H1 (cell line): ENCODE measurements at regions not wholly inside any gene's neighbourhood (a gene's known extent, or its start where the extent isn't known, plus 50 kb on each side); places are given as distances from the start of the nearest gene placed in this dataset.

Experiments
- CTCF ChIA-PET: fragments of 300-600 bp; sonication (Branson Sonifier 250); formaldehyde crosslinking; loops from one replicate; lab custom pipeline; 2021; ENCODE audit not compliant: partially characterized antibody; lab: Charles Lee
- POLR2A ChIA-PET: fragments of 300-600 bp; sonication (Branson Sonifier 250); formaldehyde crosslinking; loops from one replicate; lab custom pipeline; 2021; ENCODE audit warnings: inconsistent platforms; ENCODE audit not compliant: partially characterized antibody; lab: Charles Lee
- DNase-seq, 2 experiments: peaks; one replicate each; pipeline versions ENCODE4 v3.0.0 to v3.0.0-alpha.2; 2010 to 2022; ENCODE audit warnings: low spot score in 2 of 2, low read depth in 1 of 2, mixed read lengths in 1 of 2
- FAIRE-seq: peaks from 2 replicates; lab custom pipeline; 2011; peaks lifted over from hg19 to GRCh38; lab: Jason Lieb, UNC
- H2AFZ ChIP-seq: 2 replicates; pipeline ENCODE4 v1.8.1; 2012; ENCODE audit warnings: low read length, inconsistent platforms
- H2AK5ac ChIP-seq: 2 replicates; pipeline ENCODE4 v1.6.1; 2013; ENCODE audit warnings: low read depth, low read length
- H2BK120ac ChIP-seq: replicated peaks from 2 replicates; pipeline ENCODE3; 2013; ENCODE audit warnings: low read depth, low read length, inconsistent platforms
- H2BK12ac ChIP-seq: 2 replicates; pipeline ENCODE4 v1.6.1; 2013; ENCODE audit warnings: low read depth, low read length
- H2BK15ac ChIP-seq: 2 replicates; pipeline ENCODE4 v1.6.1; 2013; ENCODE audit warnings: low read length
- H2BK20ac ChIP-seq: 2 replicates; pipeline ENCODE4 v1.6.1; 2013; ENCODE audit warnings: low read length
- H2BK5ac ChIP-seq: 2 replicates; pipeline ENCODE4 v1.6.1; 2013; ENCODE audit warnings: low read depth, low read length
- H3K14ac ChIP-seq: 2 replicates; pipeline ENCODE4 v1.6.1; 2013; ENCODE audit warnings: inconsistent platforms; ENCODE audit not compliant: insufficient read length
- H3K18ac ChIP-seq: 2 replicates; pipeline ENCODE4 v1.6.1; 2013; ENCODE audit warnings: low read length; ENCODE audit errors: extremely low read depth
- H3K23ac ChIP-seq: 2 replicates; pipeline ENCODE4 v1.6.1; 2013; ENCODE audit warnings: inconsistent platforms; ENCODE audit not compliant: insufficient read length
- H3K23me2 ChIP-seq: 2 replicates; pipeline ENCODE4 v1.6.1; 2013; ENCODE audit warnings: low read depth, low read length
- H3K27ac ChIP-seq: 2 replicates; pipeline ENCODE4 v1.6.1; 2011; ENCODE audit warnings: low read depth, low read length, inconsistent platforms
- H3K27me3 ChIP-seq, 4 experiments: replicated peaks in 1 of 4; 1 replicate in 1 of 4; 2 replicates in 3 of 4; pipeline versions ENCODE4 v1.6.1 to v1.8.1; 2011 to 2013; ENCODE audit warnings: low read length in 3 of 4, mild to moderate bottlenecking in 3 of 4, inconsistent platforms in 2 of 4, mixed read lengths in 2 of 4, moderate library complexity in 1 of 4; ENCODE audit not compliant: control insufficient read depth in 3 of 4, insufficient read depth in 3 of 4; ENCODE audit errors: extremely low read depth in 1 of 4
- H3K36me3 ChIP-seq, 4 experiments: 2 replicates each; pipeline versions ENCODE4 v1.6.1 to v1.8.1; 2011 to 2013; ENCODE audit warnings: mild to moderate bottlenecking in 4 of 4, low read length in 3 of 4, moderate library complexity in 2 of 4, control low read depth in 1 of 4, inconsistent platforms in 1 of 4; ENCODE audit not compliant: insufficient read depth in 4 of 4, control insufficient read depth in 2 of 4
- H3K4ac ChIP-seq: replicated peaks from 2 replicates; pipeline ENCODE3; 2013; ENCODE audit warnings: low read length, low read depth, mixed read lengths, inconsistent platforms; ENCODE audit not compliant: insufficient read length
- H3K4me1 ChIP-seq, 4 experiments: replicated peaks in 1 of 4; 1 replicate in 1 of 4; 2 replicates in 3 of 4; pipeline versions ENCODE4 v1.6.1 to v1.8.1; 2011 to 2013; ENCODE audit warnings: low read length in 3 of 4, inconsistent platforms in 2 of 4, mixed read lengths in 1 of 4; ENCODE audit not compliant: insufficient read depth in 4 of 4, control insufficient read depth in 3 of 4
- H3K4me2 ChIP-seq, 2 experiments: 2 replicates each; pipeline versions ENCODE4 v1.6.1 to v1.8.1; 2011 to 2013; ENCODE audit warnings: low read depth in 2 of 2, low read length in 2 of 2, control low read depth in 1 of 2, inconsistent platforms in 1 of 2, mild to moderate bottlenecking in 1 of 2; ENCODE audit not compliant: insufficient read depth in 1 of 2
- H3K4me3 ChIP-seq, 4 experiments: fragments of 200-600, 300-600 bp in 1 of 4; sonication (generic), shearing (Covaris generic), sonication (Bioruptor Twin) in 1 of 4; 2 replicates each; pipeline versions ENCODE4 v1.5.1 to v1.8.1; 2011 to 2016; ENCODE audit warnings: low read length in 4 of 4, low read depth in 3 of 4, control low read depth in 2 of 4, inconsistent platforms in 2 of 4, mild to moderate bottlenecking in 2 of 4, mixed read lengths in 1 of 4, moderate library complexity in 1 of 4; ENCODE audit not compliant: insufficient read depth in 2 of 4; ENCODE audit errors: extremely low read depth in 1 of 4
- H3K56ac ChIP-seq: replicated peaks from 2 replicates; pipeline ENCODE3; 2013; ENCODE audit warnings: low read depth, mild to moderate bottlenecking, mixed read lengths, low read length, inconsistent platforms; ENCODE audit not compliant: insufficient read length
- H3K79me1 ChIP-seq: 2 replicates; pipeline ENCODE4 v1.6.1; 2013; ENCODE audit warnings: low read depth, low read length, control low read depth
- H3K79me2 ChIP-seq, 2 experiments: 2 replicates each; pipeline versions ENCODE4 v1.6.1 to v1.8.1; 2012 to 2013; ENCODE audit warnings: low read length in 2 of 2, mild to moderate bottlenecking in 2 of 2, inconsistent platforms in 1 of 2; ENCODE audit not compliant: insufficient read depth in 2 of 2, control insufficient read depth in 1 of 2
- H3K9ac ChIP-seq, 4 experiments: replicated peaks in 1 of 4; 1 replicate in 1 of 4; 2 replicates in 3 of 4; pipeline versions ENCODE4 v1.6.1 to v1.8.1; 2011 to 2013; ENCODE audit warnings: low read depth in 3 of 4, low read length in 3 of 4, control low read depth in 2 of 4, mild to moderate bottlenecking in 2 of 4, moderate library complexity in 2 of 4, inconsistent platforms in 1 of 4; ENCODE audit errors: extremely low read depth in 1 of 4
- H3K9me3 ChIP-seq, 2 experiments: 2 replicates each; pipeline versions ENCODE4 v1.6.1 to v1.8.1; 2012 to 2013; ENCODE audit warnings: mild to moderate bottlenecking in 2 of 2, moderate library complexity in 2 of 2, control low read depth in 1 of 2, inconsistent platforms in 1 of 2, low read depth in 1 of 2, low read length in 1 of 2, mixed read lengths in 1 of 2; ENCODE audit not compliant: insufficient read depth in 2 of 2
- H4K20me1 ChIP-seq, 2 experiments: replicated peaks in 1 of 2; 2 replicates each; pipeline versions ENCODE3 to v1.8.1; 2011 to 2013; ENCODE audit warnings: inconsistent platforms in 2 of 2, low read length in 2 of 2, mild to moderate bottlenecking in 1 of 2; ENCODE audit not compliant: insufficient read depth in 2 of 2, control insufficient read depth in 1 of 2
- H4K5ac ChIP-seq: 2 replicates; pipeline ENCODE4 v1.6.1; 2013; ENCODE audit warnings: low read length, low read depth, mixed read lengths, inconsistent platforms; ENCODE audit not compliant: insufficient read length
- H4K8ac ChIP-seq: 2 replicates; pipeline ENCODE4 v1.8.0; 2013; ENCODE audit warnings: mild to moderate bottlenecking, moderate library complexity, low read length, inconsistent platforms; ENCODE audit not compliant: insufficient read depth; ENCODE audit errors: extremely low read depth
- H4K91ac ChIP-seq: replicated peaks from 2 replicates; pipeline ENCODE3; 2013; ENCODE audit warnings: low read length, mixed read lengths, inconsistent platforms; ENCODE audit not compliant: insufficient read length
- CHD1 ChIP-seq: IDR thresholded peaks from 2 replicates; pipeline ENCODE4 v1.6.1; 2012; ENCODE audit warnings: low read depth, low read length, improper control_type of control experiment
- EGR1 ChIP-seq: IDR thresholded peaks from 2 replicates; pipeline ENCODE4 v1.6.1; 2011; ENCODE audit warnings: low read depth, low read length, borderline replicate concordance
- NRF1 ChIP-seq: IDR thresholded peaks from 2 replicates; pipeline ENCODE4 v1.6.1; 2011; ENCODE audit warnings: mild to moderate bottlenecking, low read depth, low read length, improper control_type of control experiment
- SP1 ChIP-seq: IDR thresholded peaks from 2 replicates; pipeline ENCODE4 v1.6.1; 2011; ENCODE audit warnings: low read depth, low read length
- SRF ChIP-seq: IDR thresholded peaks from 2 replicates; pipeline ENCODE4 v1.6.1; 2011; ENCODE audit warnings: mild to moderate bottlenecking, low read depth, low read length, moderate library complexity
- TAF7 ChIP-seq: optimal IDR thresholded peaks from 2 replicates; pipeline ENCODE3; 2011; ENCODE audit warnings: low read depth, mild to moderate bottlenecking, inconsistent platforms, low read length, moderate library complexity, borderline replicate concordance
- TCF12 ChIP-seq: IDR thresholded peaks from 2 replicates; pipeline ENCODE4 v1.6.1; 2011; ENCODE audit warnings: low read depth, mild to moderate bottlenecking, low read length
- WGBS, 2 experiments: shearing (Covaris generic) in 1 of 2; methylation state at CpG; one replicate each; pipeline versions ENCODE4 v1.1.6 to v1.1.7; 2013 to 2015; ENCODE audit warnings: low lambda C conversion rate in 2 of 2, mixed read lengths in 2 of 2, inconsistent platforms in 1 of 2, low coverage in 1 of 2, missing lambda C conversion rate in 1 of 2; ENCODE audit not compliant: insufficient replicate concordance in 2 of 2, insufficient coverage in 1 of 2, insufficient read length in 1 of 2; ENCODE audit errors: extremely low coverage in 1 of 2, missing lambda C conversion rate in 1 of 2; 5-methylcytosine and 5-hydroxymethylcytosine counted together
- TF ChIP-seq, protein P1 (sequence below): IDR thresholded peaks from 2 replicates; pipeline ENCODE4 v1.6.1; 2012; ENCODE audit warnings: inconsistent platforms

DNA sequence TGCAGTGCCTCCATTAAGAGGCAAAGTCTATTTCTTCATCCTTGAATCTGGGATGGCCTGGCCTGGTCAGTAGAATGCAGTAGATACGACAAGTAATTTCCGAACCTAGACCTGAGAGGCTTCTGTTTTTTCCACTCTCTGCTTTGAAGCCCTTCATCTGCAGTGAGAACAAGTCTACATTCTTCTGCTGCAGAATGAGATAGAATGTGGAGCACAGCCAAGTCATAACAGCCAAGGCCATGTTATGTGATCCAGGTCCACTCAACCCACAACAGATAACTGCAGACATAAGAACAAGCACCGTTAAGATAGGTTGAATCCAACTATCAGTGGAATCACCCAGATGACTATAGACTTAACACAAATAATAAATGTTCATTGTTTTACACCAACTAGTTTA lies 1297.7 kb downstream of the C4orf33 start:
- H3K23me2 ChIP-seq, result no peaks in the 10 kb centered on the region
- no peak overlapping the region for H3K23ac ChIP-seq
- H4K8ac ChIP-seq, result no peak overlapping the region
- no peaks in the 10 kb centered on the region for H3K79me1 ChIP-seq
- H2BK12ac ChIP-seq, result no peak overlapping the region
- H3K9ac ChIP-seq, result no peak overlapping the region
- H3K9me3 ChIP-seq, result no peaks in the 10 kb centered on the region
- 96% methylated on average over 3 of the region's 3 CpGs; no CpG with 5 or more reads in 1 of the 2 experiments for WGBS, 2 experiments
- H2AFZ ChIP-seq, result 0 out of 2 replicates have a peak overlapping the region, but pooled peaks have one; percentile 57
- H3K14ac ChIP-seq, result no peak overlapping the region
- H3K27me3 ChIP-seq, result no peaks in the 10 kb centered on the region
- H2BK20ac ChIP-seq, result no peak overlapping the region
- no peak overlapping the region for H3K4me3 ChIP-seq
- CTCF ChIA-PET, result no interaction called here
- H3K27ac ChIP-seq, result no peak overlapping the region
- FAIRE-seq (no peak), DNase-seq (no peak)
- POLR2A ChIA-PET, result no interaction called here
- no peak overlapping the region for H2BK5ac ChIP-seq
- H4K20me1 ChIP-seq, result no peaks in the 10 kb centered on the region
- no peak overlapping the region for H2AK5ac ChIP-seq
- H3K36me3 ChIP-seq, result no peaks in the 10 kb centered on the region
- H3K56ac ChIP-seq, result no peak overlapping the region
- no peaks in the 10 kb centered on the region for H3K4me1 ChIP-seq
- no peak overlapping the region for H4K91ac ChIP-seq
- no peak overlapping the region for H2BK15ac ChIP-seq
- no peak overlapping the region for H4K5ac ChIP-seq
- H3K4ac ChIP-seq, result no peak overlapping the region
- H2BK120ac ChIP-seq, result no peak overlapping the region
- no peak overlapping the region for H3K18ac ChIP-seq
- no peaks in the 10 kb centered on the region for H3K79me2 ChIP-seq
- no peak overlapping the region for H3K4me2 ChIP-seq
- TF ChIP-seq EGR1 (no peak), SRF (no peak), TAF7 (no peak), TCF12 (no peak), CHD1 (no peak), SP1 (no peak), NRF1 (no peak)
- TF ChIP-seq, protein P1, sequence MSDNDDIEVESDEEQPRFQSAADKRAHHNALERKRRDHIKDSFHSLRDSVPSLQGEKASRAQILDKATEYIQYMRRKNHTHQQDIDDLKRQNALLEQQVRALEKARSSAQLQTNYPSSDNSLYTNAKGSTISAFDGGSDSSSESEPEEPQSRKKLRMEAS, result no peak
